ENCODE measurements at regions not wholly inside any gene's neighbourhood (a gene's known extent, or its start where the extent isn't known, plus 50 kb on each side); places are given as distances from the start of the nearest gene placed in this dataset.

DNA sequence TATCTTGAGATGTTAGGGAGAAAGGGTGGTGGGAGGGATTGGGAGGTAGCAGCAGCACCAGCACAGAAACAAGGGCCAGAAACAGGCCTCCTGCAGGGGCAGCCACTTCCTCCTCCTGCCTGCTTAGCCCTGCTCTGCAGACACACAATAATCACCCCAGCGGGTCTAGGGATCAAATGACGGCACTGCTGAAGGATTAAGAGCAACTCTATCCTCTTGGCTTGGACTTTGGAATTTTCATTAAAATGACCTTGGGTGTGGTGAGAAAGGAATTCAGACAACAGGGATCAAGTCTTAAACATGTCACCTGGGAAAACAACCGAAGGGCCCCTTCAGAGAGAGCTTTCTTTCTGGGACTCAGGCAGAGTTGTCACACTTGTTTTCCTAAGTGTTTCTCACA, 353.4 kb downstream of the SPRY1 start:
- Histone ChIP-seq H3K9me3 (no peaks in the 10 kb centered on the region), H3K36me3 (no peaks in the 10 kb centered on the region), H3K4me1 (peaks cover 2 to 13% (median 11%) of the 10 kb centered on the region in 4 donors), H3K27ac (peak overlapping the region in 1 of 4 donors; percentile 23), H3K4me3 (no peak overlapping the region), H3K27me3 (no peaks in the 10 kb centered on the region)
- DNase-seq, result no peak
- no peak for TF ChIP-seq POLR2A (IDR thresholded peaks at IDR 0.05)
- TF ChIP-seq POLR2AphosphoS5 (IDR thresholded peaks at IDR 0.05), result no peak
- WGBS, 2 donors, result 68 to 77% methylated on average over 3 of the region's 3 CpGs
- ATAC-seq (ENCODE audit: low FRiP score in 2 of 2), result no peak

DNA sequence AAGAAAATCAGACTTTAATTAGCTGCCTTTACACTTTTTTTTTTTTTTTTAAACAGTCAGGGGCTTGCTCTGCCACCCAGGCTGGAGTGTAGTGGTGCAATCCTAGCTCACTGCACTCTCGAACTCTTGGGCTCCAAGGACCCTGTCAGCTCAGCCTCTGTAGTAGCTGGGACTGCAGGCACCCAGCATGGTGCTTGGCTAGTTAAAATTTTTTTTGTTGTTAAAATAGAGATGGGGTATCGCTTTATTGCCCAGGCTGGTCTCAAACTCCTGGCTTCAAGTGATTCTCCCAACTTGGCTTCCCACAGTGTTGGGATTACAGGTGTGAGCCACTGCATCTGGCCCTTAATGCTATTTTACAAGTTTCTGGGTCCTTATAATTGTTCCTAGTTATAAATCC, 359.1 kb downstream of the SPRY1 start:
- DNase-seq, result no peak
- WGBS, 2 donors, result 64 to 93% methylated on average over 2 of the region's 2 CpGs
- Histone ChIP-seq H3K9me3 (no peaks in the 10 kb centered on the region), H3K36me3 (no peaks in the 10 kb centered on the region), H3K4me1 (no peaks in the 10 kb centered on the region), H3K27ac (no peak overlapping the region), H3K27me3 (no peaks in the 10 kb centered on the region), H3K4me3 (no peak overlapping the region)
- TF ChIP-seq EP300 (IDR thresholded peaks at IDR 0.05) (no peak), POLR2A (IDR thresholded peaks at IDR 0.05) (no peak), POLR2AphosphoS5 (IDR thresholded peaks at IDR 0.05) (no peak)
- TF ChIP-seq, protein P1, sequence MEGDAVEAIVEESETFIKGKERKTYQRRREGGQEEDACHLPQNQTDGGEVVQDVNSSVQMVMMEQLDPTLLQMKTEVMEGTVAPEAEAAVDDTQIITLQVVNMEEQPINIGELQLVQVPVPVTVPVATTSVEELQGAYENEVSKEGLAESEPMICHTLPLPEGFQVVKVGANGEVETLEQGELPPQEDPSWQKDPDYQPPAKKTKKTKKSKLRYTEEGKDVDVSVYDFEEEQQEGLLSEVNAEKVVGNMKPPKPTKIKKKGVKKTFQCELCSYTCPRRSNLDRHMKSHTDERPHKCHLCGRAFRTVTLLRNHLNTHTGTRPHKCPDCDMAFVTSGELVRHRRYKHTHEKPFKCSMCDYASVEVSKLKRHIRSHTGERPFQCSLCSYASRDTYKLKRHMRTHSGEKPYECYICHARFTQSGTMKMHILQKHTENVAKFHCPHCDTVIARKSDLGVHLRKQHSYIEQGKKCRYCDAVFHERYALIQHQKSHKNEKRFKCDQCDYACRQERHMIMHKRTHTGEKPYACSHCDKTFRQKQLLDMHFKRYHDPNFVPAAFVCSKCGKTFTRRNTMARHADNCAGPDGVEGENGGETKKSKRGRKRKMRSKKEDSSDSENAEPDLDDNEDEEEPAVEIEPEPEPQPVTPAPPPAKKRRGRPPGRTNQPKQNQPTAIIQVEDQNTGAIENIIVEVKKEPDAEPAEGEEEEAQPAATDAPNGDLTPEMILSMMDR (IDR thresholded peaks at IDR 0.05), result no peak
- no peak for ATAC-seq (ENCODE audit: low FRiP score in 2 of 2)

DNA sequence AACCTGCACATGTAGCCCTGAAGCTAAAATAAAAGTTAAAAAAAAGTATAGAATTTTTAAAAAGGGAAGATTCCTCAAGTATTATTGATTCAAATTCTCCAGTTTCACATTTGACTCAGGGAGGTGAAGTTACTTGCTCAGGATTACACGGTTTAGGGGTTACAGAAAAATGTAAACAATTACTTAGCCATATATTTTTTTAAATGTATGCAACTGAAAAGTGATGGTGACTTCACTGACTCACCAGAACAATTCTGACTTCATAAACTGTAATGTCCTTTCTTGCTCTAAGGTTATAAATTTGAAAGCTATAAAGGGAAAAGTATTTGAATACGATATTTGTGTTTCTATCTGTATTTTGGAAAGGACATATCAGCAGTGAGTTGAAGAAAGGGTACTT, 371.2 kb downstream of the SPRY1 start:
- H3K36me3 ChIP-seq, result no peaks in the 10 kb centered on the region
- WGBS, 2 donors, result 61 to 68% methylated on average over 2 of the region's 2 CpGs
- no peak overlapping the region for H3K4me3 ChIP-seq
- no peak for ATAC-seq (ENCODE audit: low FRiP score in 2 of 2)
- no peaks in the 10 kb centered on the region for H3K4me1 ChIP-seq
- H3K27me3 ChIP-seq, result no peaks in the 10 kb centered on the region
- TF ChIP-seq, protein P1 (IDR thresholded peaks at IDR 0.05), result no peak
- TF ChIP-seq POLR2A (IDR thresholded peaks at IDR 0.05), result no peak
- no peak for TF ChIP-seq EP300 (IDR thresholded peaks at IDR 0.05)
- TF ChIP-seq POLR2AphosphoS5 (IDR thresholded peaks at IDR 0.05), result no peak
- DNase-seq, result no peak
- no peak overlapping the region for H3K27ac ChIP-seq
- no peaks in the 10 kb centered on the region for H3K9me3 ChIP-seq

DNA sequence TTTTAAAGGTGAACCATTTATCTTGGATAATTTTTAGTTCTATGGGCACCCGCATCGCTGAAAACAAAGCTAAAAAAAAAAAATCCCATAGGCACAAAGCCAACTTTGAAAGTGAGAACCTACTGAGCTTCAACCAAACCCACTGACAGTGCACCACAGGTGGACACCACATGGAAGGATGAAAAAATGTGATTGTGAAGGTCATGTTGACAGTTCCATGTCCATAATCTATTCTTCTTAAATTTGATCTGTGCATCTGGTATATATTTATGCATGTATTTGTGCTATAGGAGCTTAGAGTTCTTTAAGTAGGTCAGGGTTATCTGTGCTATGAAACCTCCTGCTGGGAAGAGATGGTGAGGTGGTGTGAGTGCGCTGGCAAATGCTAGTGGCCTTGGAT, 374.3 kb downstream of the SPRY1 start:
- WGBS, 2 donors, result 98 to 99% methylated on average over 3 of the region's 3 CpGs
- H3K36me3 ChIP-seq, result no peaks in the 10 kb centered on the region
- ATAC-seq (ENCODE audit: low FRiP score in 2 of 2), result no peak
- H3K27ac ChIP-seq, result no peak overlapping the region
- TF ChIP-seq POLR2AphosphoS5 (IDR thresholded peaks at IDR 0.05) (no peak), EP300 (IDR thresholded peaks at IDR 0.05) (no peak)
- TF ChIP-seq, protein P1 (IDR thresholded peaks at IDR 0.05), result no peak
- H3K27me3 ChIP-seq, result no peaks in the 10 kb centered on the region
- H3K4me3 ChIP-seq, result no peak overlapping the region
- no peaks in the 10 kb centered on the region for H3K9me3 ChIP-seq
- H3K4me1 ChIP-seq, result no peaks in the 10 kb centered on the region
- DNase-seq, result no peak

DNA sequence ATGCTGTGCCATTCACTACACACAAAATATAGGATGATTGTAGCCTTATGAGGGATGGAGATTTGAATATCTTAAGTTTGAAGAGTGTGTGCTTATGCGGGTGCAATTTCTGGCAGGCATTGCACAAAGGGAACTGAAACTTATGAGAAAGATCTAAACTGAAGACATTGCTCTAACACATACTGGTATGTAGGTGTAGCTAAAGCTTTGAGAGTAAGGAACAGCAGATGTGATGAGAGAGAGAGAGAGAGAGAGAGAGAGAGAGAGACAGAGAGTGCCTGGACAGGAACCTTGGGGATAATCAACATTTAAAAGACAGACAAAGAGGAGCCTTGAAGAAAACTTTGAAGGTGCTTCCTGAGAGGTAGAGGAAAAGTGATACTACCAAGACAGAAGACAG, 379.7 kb downstream of the SPRY1 start:
- TF ChIP-seq POLR2A (IDR thresholded peaks at IDR 0.05), result no peak
- no peak for TF ChIP-seq EP300 (IDR thresholded peaks at IDR 0.05)
- TF ChIP-seq POLR2AphosphoS5 (IDR thresholded peaks at IDR 0.05), result no peak
- TF ChIP-seq, protein P1 (IDR thresholded peaks at IDR 0.05), result no peak
- ATAC-seq (ENCODE audit: low FRiP score in 2 of 2), result peak in 1 of 2 donors; percentile 29
- WGBS, 2 donors, result 74 to 81% methylated on average over 1 of the region's 1 CpG
- no peak overlapping the region for H3K27ac ChIP-seq
- H3K27me3 ChIP-seq, result no peaks in the 10 kb centered on the region
- H3K4me1 ChIP-seq, result peaks cover 0 to 6% (median 0%) of the 10 kb centered on the region in 4 donors
- no peaks in the 10 kb centered on the region for H3K9me3 ChIP-seq
- no peak for DNase-seq
- H3K4me3 ChIP-seq, result no peak overlapping the region
- no peaks in the 10 kb centered on the region for H3K36me3 ChIP-seq

Measured in upper lobe of left lung (tissue), 6 donors.